Keratinocyte (primary cell): ENCODE measurements at regions not wholly inside any gene's neighbourhood (a gene's known extent, or its start where the extent isn't known, plus 50 kb on each side); places are given as distances from the start of the nearest gene placed in this dataset.

Experiments
- DNase-seq: peaks from one replicate; pipeline ENCODE4 v3.0.0-alpha.2; 2011; ENCODE audit warnings: low read depth, missing footprints, low spot score
- FAIRE-seq: peaks from 2 replicates; lab custom pipeline; 2011; peaks lifted over from hg19 to GRCh38; lab: Jason Lieb, UNC
- H2AFZ ChIP-seq: 2 replicates; pipeline ENCODE4 v1.6.0; 2012; ENCODE audit warnings: low read length, control low read depth, inconsistent platforms; ENCODE audit not compliant: control insufficient read depth
- H3K27ac ChIP-seq: 2 replicates; pipeline ENCODE4 v1.5.1; 2011; ENCODE audit warnings: low read length; ENCODE audit not compliant: control insufficient read depth, insufficient read depth
- H3K27me3 ChIP-seq: 3 replicates; pipeline ENCODE4 v1.6.0; 2011; ENCODE audit warnings: low read length; ENCODE audit not compliant: control insufficient read depth, insufficient read depth; ENCODE audit errors: extremely low read depth
- H3K36me3 ChIP-seq, 2 experiments: 2 replicates in 1 of 2; 3 replicates in 1 of 2; pipeline ENCODE4 v1.5.1; 2011; ENCODE audit warnings: low read length in 2 of 2, mild to moderate bottlenecking in 1 of 2; ENCODE audit not compliant: control insufficient read depth in 2 of 2, insufficient read depth in 2 of 2; ENCODE audit errors: extremely low read depth in 1 of 2
- H3K4me1 ChIP-seq: 3 replicates; pipeline ENCODE4 v1.5.1; 2011; ENCODE audit warnings: low read length; ENCODE audit not compliant: control insufficient read depth, insufficient read depth; ENCODE audit errors: extremely low read depth
- H3K4me2 ChIP-seq: 3 replicates; pipeline ENCODE4 v1.6.0; 2011; ENCODE audit warnings: low read depth, low read length; ENCODE audit not compliant: control insufficient read depth, insufficient read depth; ENCODE audit errors: extremely low read depth
- H3K4me3 ChIP-seq, 3 experiments: fragments of 200-600 bp in 1 of 3; sonication (generic) in 1 of 3; 2 replicates in 2 of 3; 3 replicates in 1 of 3; pipeline ENCODE4 v1.5.1; 2011 to 2016; ENCODE audit warnings: low read length in 3 of 3, mild to moderate bottlenecking in 3 of 3, control low read depth in 2 of 3, inconsistent platforms in 1 of 3, low read depth in 1 of 3, mixed read lengths in 1 of 3, mixed run types in 1 of 3, moderate library complexity in 1 of 3; ENCODE audit not compliant: control insufficient read depth in 2 of 3, insufficient read depth in 2 of 3; ENCODE audit errors: extremely low read depth in 1 of 3
- H3K79me2 ChIP-seq: 2 replicates; pipeline ENCODE4 v1.6.0; 2012; ENCODE audit warnings: low read length; ENCODE audit not compliant: control insufficient read depth, insufficient read depth
- H3K9ac ChIP-seq: 3 replicates; pipeline ENCODE4 v1.6.0; 2011; ENCODE audit warnings: low read length; ENCODE audit not compliant: control insufficient read depth, insufficient read depth; ENCODE audit errors: extremely low read depth
- H3K9me1 ChIP-seq: 3 replicates; pipeline ENCODE4 v1.6.0; 2011; ENCODE audit warnings: low read length; ENCODE audit not compliant: control insufficient read depth, insufficient read depth; ENCODE audit errors: extremely low read depth
- H3K9me3 ChIP-seq: 2 replicates; pipeline ENCODE4 v1.5.1; 2012; ENCODE audit warnings: low read depth, low read length; ENCODE audit not compliant: control insufficient read depth
- H4K20me1 ChIP-seq: 3 replicates; pipeline ENCODE4 v1.6.0; 2011; ENCODE audit warnings: low read length; ENCODE audit not compliant: control insufficient read depth, insufficient read depth; ENCODE audit errors: extremely low read depth
- EZH2 ChIP-seq: IDR thresholded peaks from one replicate; pipeline ENCODE4 v1.6.1; 2012; ENCODE audit warnings: inconsistent platforms, mild to moderate bottlenecking, low read length, moderate library complexity
- dilution Hi-C: fragments of 300-500 bp; cut with MboI; formaldehyde crosslinking; loops from one replicate; pipeline ENCODE4 v1.7.0; 2020; ENCODE audit warnings: low sequenced_read_pairs; ENCODE audit not compliant: extremely low pct_ligation_motif_present
- TF ChIP-seq, protein P1 (sequence below), 3 experiments: IDR thresholded peaks in 1 of 3; conservative IDR thresholded peaks in 1 of 3; optimal IDR thresholded peaks in 1 of 3; 2 replicates in 2 of 3; 3 replicates in 1 of 3; pipeline versions ENCODE3 to v1.5.1; 2011; ENCODE audit warnings: low read length in 3 of 3, mild to moderate bottlenecking in 3 of 3, moderate library complexity in 2 of 3, control low read depth in 1 of 3, inconsistent platforms in 1 of 3; ENCODE audit not compliant: insufficient read depth in 2 of 3; ENCODE audit errors: extremely low read depth in 1 of 3

DNA sequence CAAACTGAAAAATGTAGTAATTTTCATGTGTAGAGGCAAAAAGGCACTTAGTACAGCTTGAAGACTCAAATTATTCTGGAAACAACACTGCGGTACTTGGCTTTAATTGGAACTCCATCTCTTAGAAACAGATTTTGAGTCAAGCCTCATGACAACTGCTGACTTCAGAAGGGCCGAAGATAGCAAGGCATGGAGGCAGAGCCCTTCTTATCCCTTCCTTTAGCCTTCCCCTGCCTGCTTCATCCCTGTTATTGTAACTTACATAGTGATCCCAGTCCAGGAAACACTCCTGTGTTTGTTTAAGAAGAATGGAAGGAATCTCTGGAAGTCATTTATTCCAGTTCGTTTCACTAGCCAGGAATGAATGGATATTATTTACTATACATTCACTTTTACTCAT lies 110.9 kb upstream of the FAM98A start:
- Histone ChIP-seq H3K9me3 (no peaks in the 10 kb centered on the region), H3K27me3 (no peaks in the 10 kb centered on the region), H3K4me1 (no peaks in the 10 kb centered on the region), H4K20me1 (no peaks in the 10 kb centered on the region), H3K4me3 (no peak overlapping the region), H3K4me2 (no peak overlapping the region), H3K9me1 (no peaks in the 10 kb centered on the region), H2AFZ (no peak overlapping the region), H3K36me3 (no peaks in the 10 kb centered on the region), H3K27ac (no peak overlapping the region), H3K9ac (no peak overlapping the region), H3K79me2 (no peaks in the 10 kb centered on the region)
- DNase-seq (no peak), FAIRE-seq (no peak)
- dilution Hi-C loops = no loop called here
- TF ChIP-seq EZH2 = no peak
- TF ChIP-seq, protein P1, sequence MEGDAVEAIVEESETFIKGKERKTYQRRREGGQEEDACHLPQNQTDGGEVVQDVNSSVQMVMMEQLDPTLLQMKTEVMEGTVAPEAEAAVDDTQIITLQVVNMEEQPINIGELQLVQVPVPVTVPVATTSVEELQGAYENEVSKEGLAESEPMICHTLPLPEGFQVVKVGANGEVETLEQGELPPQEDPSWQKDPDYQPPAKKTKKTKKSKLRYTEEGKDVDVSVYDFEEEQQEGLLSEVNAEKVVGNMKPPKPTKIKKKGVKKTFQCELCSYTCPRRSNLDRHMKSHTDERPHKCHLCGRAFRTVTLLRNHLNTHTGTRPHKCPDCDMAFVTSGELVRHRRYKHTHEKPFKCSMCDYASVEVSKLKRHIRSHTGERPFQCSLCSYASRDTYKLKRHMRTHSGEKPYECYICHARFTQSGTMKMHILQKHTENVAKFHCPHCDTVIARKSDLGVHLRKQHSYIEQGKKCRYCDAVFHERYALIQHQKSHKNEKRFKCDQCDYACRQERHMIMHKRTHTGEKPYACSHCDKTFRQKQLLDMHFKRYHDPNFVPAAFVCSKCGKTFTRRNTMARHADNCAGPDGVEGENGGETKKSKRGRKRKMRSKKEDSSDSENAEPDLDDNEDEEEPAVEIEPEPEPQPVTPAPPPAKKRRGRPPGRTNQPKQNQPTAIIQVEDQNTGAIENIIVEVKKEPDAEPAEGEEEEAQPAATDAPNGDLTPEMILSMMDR (optimal IDR thresholded peaks at IDR 0.05 in 1 of 3, IDR thresholded peaks at IDR 0.05 in 1 of 3, conservative IDR thresholded peaks at IDR 0.05 in 1 of 3; ENCODE audit: extremely low read depth in 1 of 3, insufficient read depth in 2 of 3, low read length in 3 of 3) = no peak

DNA sequence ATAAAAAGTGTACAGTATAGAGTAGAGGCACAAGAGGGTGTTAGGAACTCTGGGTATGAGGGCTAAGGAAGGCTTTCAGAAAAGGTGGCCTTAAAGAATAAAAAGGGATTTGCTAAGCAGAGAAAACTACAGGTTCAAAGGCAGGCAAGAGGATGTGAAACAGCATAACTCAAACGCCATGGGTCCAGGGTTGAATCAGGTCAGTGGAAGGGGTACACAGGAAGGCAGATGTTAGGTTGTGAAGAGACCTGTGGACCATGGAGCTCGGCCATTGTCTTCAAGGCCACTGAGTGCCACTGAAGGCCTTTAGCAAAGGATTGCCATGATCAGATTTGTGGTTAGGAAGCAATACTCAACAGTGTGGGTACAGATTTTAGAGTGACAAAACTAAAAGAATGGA lies 108.2 kb upstream of the FAM98A start:
- H3K27ac ChIP-seq = no peak overlapping the region
- no peak overlapping the region for H3K4me3 ChIP-seq
- no peaks in the 10 kb centered on the region for H3K79me2 ChIP-seq
- no peak overlapping the region for H3K4me2 ChIP-seq
- dilution Hi-C loops = no loop called here
- no peaks in the 10 kb centered on the region for H3K36me3 ChIP-seq
- H4K20me1 ChIP-seq = no peaks in the 10 kb centered on the region
- no peak for TF ChIP-seq EZH2
- TF ChIP-seq, protein P1 (optimal IDR thresholded peaks at IDR 0.05 in 1 of 3, IDR thresholded peaks at IDR 0.05 in 1 of 3, conservative IDR thresholded peaks at IDR 0.05 in 1 of 3; ENCODE audit: extremely low read depth in 1 of 3, insufficient read depth in 2 of 3, low read length in 3 of 3) = no peak
- no peaks in the 10 kb centered on the region for H3K9me1 ChIP-seq
- no peaks in the 10 kb centered on the region for H3K9me3 ChIP-seq
- H3K4me1 ChIP-seq = no peaks in the 10 kb centered on the region
- FAIRE-seq (no peak), DNase-seq (no peak)
- H2AFZ ChIP-seq = no peak overlapping the region
- no peaks in the 10 kb centered on the region for H3K27me3 ChIP-seq
- H3K9ac ChIP-seq = no peak overlapping the region
